Stomach (tissue), 4 donors: ENCODE measurements at regions not wholly inside any gene's neighbourhood (a gene's known extent, or its start where the extent isn't known, plus 50 kb on each side); places are given as distances from the start of the nearest gene placed in this dataset.

Experiments
- CTCF ChIP-seq, 7 experiments: fragments of 450-650 bp in 4 of 7; fragments of 200-600 bp in 3 of 7; sonication (generic) in 3 of 7; IDR thresholded peaks; one replicate each; pipeline ENCODE4 v1.5.1; 2016 to 2019; ENCODE audit warnings: antibody characterized with exemption in 7 of 7, control low read depth in 2 of 7, mild to moderate bottlenecking in 1 of 7
- EP300 ChIP-seq: sonication (generic); formaldehyde crosslinking; IDR thresholded peaks from one replicate; pipeline ENCODE4 v1.6.1; 2017; ENCODE audit warnings: antibody characterized with exemption
- POLR2A ChIP-seq, 4 donors: fragments of 450-650 bp; IDR thresholded peaks; one replicate each; pipeline ENCODE4 v1.6.1; 2016; ENCODE audit warnings: antibody characterized with exemption in 4 of 4, control low read depth in 2 of 4, mild to moderate bottlenecking in 1 of 4, moderate library complexity in 1 of 4
- POLR2AphosphoS5 ChIP-seq, 3 donors: sonication (generic); formaldehyde crosslinking; IDR thresholded peaks; one replicate each; pipeline ENCODE4 v1.6.1; 2016; ENCODE audit warnings: antibody characterized with exemption in 3 of 3

GRCh38 chr20:48205786-48206185 lies 420.5 kb upstream of the SULF2 start:
- TF ChIP-seq POLR2A (IDR thresholded peaks at IDR 0.05) (no peak), POLR2AphosphoS5 (IDR thresholded peaks at IDR 0.05) (no peak), EP300 (no peak), CTCF (IDR thresholded peaks at IDR 0.05) (no peak)
